ENCODE measurements at regions not wholly inside any gene's neighbourhood (a gene's known extent, or its start where the extent isn't known, plus 50 kb on each side); places are given as distances from the start of the nearest gene placed in this dataset.
A peak's percentile ranks its signal among the peaks of the same experiment; 100 is the strongest.

DNA sequence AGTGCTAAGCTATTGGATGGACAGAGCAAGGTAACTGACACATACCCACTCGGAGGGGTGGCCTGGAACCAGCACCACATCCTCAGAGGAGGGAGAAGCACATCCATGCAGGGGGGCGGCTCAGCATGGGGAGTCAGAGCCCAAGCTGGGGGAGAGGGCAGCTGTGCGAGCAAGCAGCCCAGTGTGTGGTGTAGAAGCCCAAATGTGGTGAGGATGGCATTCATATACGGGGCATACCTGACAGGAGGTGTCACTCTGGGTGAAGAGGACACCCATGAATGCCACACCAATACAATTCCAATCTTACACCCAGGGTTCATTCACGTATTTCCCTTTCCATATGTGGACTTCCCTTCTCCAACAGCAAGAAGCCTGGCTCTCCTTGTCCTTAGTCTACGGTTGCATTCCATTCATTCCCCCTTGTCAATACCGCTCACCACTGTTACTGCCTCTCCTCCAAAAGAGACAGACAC is 58.7 kb upstream of the ACAN start:
- DNase-seq: peak; percentile 86

GRCh38 chr15:88745065-88745464 is 58.2 kb upstream of the ACAN start:
- DNase-seq: no peak

GRCh38 chr15:88745696-88746095 is 57.5 kb upstream of the ACAN start:
- DNase-seq: peak; percentile 94

GRCh38 chr15:88746451-88746850 is 56.8 kb upstream of the ACAN start:
- DNase-seq: no peak

DNA sequence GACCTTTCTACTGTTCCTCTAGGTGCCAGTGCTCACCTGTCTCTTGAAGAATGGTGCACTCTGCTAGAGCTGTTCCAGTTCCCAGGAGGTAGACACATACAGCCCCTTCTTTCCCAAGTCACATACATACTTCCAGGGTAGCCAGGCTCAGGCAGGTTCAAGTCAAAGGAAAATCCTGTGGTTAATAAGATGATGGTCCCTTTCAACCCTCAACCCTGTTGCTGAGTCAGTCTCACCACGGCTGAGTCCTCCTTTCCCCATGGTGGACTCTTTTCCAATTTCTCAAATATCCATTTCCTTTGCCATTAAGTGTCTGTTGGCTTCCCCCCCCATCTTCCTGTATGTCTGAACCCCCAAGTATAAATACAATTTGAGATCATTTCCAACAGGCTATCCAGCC is 56.1 kb upstream of the ACAN start:
- peak; percentile 46 for DNase-seq

DNA sequence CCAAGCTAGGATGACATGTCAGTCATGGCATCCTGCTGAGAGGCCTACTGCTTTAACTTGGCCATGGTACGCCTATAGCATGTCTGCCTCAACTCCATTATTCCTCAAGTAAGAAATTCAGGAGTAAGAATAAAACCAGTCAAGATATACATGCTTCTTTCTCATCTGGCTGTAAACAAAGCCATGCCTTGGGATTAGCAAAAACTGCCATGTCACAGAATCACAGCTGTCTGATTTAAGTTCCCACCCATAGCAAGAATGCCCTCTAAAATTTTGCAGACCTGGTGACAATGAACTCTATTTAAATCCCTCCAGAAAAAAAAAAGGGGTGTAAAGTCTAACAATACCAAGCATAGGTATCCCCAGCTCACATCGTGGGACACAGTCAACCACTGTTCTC is 55.6 kb upstream of the ACAN start:
- no peak for DNase-seq

DNA sequence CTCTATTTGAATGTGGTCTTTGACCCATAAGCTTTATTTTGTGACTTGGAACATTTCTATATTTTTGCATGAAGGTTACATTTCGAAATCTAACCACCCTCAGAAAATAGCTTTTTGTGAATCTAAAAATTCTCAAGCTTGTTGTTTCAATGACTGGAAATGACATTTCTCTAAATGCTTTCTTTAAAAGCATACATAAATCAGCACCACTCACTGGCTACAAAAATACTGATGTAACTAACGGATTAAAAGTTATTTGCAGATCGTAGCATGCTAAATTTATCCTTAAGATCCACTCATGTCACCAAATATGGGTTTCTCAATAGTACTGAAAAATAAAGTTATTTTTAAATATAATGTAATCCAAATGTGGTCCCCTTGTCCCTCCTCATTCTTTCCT is 55.2 kb upstream of the ACAN start:
- peak; percentile 49 for DNase-seq

- no peak for DNase-seq
These were observed 54.6 kb upstream of the ACAN start for GRCh38 chr15:88748651-88749050.

- DNase-seq: no peak
These were observed 53.5 kb upstream of the ACAN start for GRCh38 chr15:88749699-88750098.

DNA sequence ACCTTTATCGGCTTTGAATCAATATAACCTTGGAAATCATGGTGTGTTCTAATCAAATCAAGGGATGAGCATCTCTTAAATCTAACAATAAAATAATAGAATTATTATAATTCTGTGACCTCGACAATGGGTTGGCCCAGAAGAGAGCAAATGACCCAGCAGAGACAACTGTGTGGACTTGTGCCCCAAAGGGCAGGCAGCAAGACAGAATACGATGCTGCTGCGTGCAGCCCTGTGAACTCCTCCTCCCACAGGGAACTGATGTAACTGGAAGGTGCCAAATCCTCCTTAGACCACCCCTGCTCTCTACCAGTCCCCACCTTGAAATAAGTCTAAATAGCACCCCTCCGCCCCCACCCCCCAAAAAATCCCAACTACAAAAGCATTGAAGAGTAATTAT is 50.7 kb upstream of the ACAN start:
- no peak for DNase-seq

GRCh38 chr15:88752951-88753350 is 50.3 kb upstream of the ACAN start:
- peak; percentile 10 for DNase-seq

Data from fibroblast of upper back skin (primary cell).